DOHH2 (cell line): ENCODE measurements at regions not wholly inside any gene's neighbourhood (a gene's known extent, or its start where the extent isn't known, plus 50 kb on each side); places are given as distances from the start of the nearest gene placed in this dataset.

Experiments used
- EZH2phosphoT487 ChIP-seq: fragments of 200-600 bp; sonication (generic); IDR thresholded peaks from 2 replicates; pipeline ENCODE4 v1.6.1; 2017; ENCODE audit warnings: borderline replicate concordance, mild to moderate bottlenecking, antibody characterized with exemption, low read length, moderate library complexity, mixed read lengths
- TF ChIP-seq, protein P1 (sequence below): fragments of 200-600 bp; sonication (generic); IDR thresholded peaks from one replicate; pipeline ENCODE4 v1.5.1; 2014; ENCODE audit warnings: antibody characterized with exemption, mild to moderate bottlenecking, low read depth, low read length; ENCODE audit not compliant: poor library complexity, severe bottlenecking

DNA sequence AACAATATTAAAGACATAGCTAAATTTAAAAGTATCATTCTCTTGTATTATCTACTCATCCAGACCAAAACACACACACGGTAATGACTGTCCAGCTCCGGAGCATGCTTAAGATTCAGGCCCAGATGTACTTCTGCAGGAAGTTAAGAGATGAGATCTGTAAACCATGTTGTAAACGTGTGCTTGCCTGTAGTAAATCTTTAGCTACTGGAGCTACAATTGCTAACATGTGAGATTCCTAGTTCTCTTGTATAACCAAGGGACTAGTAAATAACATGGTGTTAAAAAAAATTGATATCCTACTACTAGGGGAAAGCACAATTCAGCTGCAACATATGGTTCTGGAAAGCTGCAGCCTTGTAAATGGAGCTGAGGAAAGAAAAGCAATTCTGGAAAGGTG, 651.7 kb upstream of the CCDC54 start:
- TF ChIP-seq, protein P1, sequence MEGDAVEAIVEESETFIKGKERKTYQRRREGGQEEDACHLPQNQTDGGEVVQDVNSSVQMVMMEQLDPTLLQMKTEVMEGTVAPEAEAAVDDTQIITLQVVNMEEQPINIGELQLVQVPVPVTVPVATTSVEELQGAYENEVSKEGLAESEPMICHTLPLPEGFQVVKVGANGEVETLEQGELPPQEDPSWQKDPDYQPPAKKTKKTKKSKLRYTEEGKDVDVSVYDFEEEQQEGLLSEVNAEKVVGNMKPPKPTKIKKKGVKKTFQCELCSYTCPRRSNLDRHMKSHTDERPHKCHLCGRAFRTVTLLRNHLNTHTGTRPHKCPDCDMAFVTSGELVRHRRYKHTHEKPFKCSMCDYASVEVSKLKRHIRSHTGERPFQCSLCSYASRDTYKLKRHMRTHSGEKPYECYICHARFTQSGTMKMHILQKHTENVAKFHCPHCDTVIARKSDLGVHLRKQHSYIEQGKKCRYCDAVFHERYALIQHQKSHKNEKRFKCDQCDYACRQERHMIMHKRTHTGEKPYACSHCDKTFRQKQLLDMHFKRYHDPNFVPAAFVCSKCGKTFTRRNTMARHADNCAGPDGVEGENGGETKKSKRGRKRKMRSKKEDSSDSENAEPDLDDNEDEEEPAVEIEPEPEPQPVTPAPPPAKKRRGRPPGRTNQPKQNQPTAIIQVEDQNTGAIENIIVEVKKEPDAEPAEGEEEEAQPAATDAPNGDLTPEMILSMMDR, result no peak
- no peak for TF ChIP-seq EZH2phosphoT487
